GM23338 (cell line): ENCODE measurements at regions not wholly inside any gene's neighbourhood (a gene's known extent, or its start where the extent isn't known, plus 50 kb on each side); places are given as distances from the start of the nearest gene placed in this dataset.

Experiments used
- ATAC-seq: fragments of 200-7000 bp; cut with Tn5 transposase; 3 replicates; pipeline ENCODE4 v1.9.1; 2020
- DNase-seq: peaks from one replicate; pipeline ENCODE4 v3.0.0-alpha.2; 2015; ENCODE audit warnings: low spot score
- H2AFZ ChIP-seq: fragments of 200-600 bp; sonication (generic); 2 replicates; pipeline ENCODE4 v1.8.0; 2016; ENCODE audit warnings: antibody characterized with exemption, mild to moderate bottlenecking, moderate library complexity
- H3F3A ChIP-seq: fragments of 200-600 bp; sonication (generic); replicated peaks from 2 replicates; pipeline ENCODE4 v1.8.0; 2017; ENCODE audit warnings: antibody characterized with exemption, mixed run types, low read depth
- H3K27ac ChIP-seq: fragments of 200-600 bp; sonication (generic); 2 replicates; pipeline ENCODE4 v1.6.1; 2016; ENCODE audit warnings: low read depth
- H3K27me3 ChIP-seq: fragments of 200-600 bp; sonication (generic); 2 replicates; pipeline ENCODE4 v1.8.0; 2016; ENCODE audit warnings: mild to moderate bottlenecking, mixed run types, moderate library complexity; ENCODE audit not compliant: insufficient read depth
- H3K36me3 ChIP-seq: fragments of 200-600 bp; sonication (generic); 2 replicates; pipeline ENCODE4 v1.8.0; 2016; ENCODE audit warnings: mild to moderate bottlenecking; ENCODE audit not compliant: insufficient read depth
- H3K4me1 ChIP-seq: fragments of 200-600 bp; sonication (generic); 2 replicates; pipeline ENCODE4 v1.8.0; 2016; ENCODE audit warnings: mild to moderate bottlenecking, moderate library complexity; ENCODE audit not compliant: insufficient read depth
- H3K4me2 ChIP-seq: fragments of 200-600 bp; sonication (generic); 2 replicates; pipeline ENCODE4 v1.7.1; 2017; ENCODE audit warnings: mixed run types
- H3K4me3 ChIP-seq: fragments of 200-600 bp; sonication (generic); 2 replicates; pipeline ENCODE4 v1.6.1; 2016; ENCODE audit warnings: mixed run types
- H3K79me2 ChIP-seq: fragments of 200-600 bp; sonication (generic); replicated peaks from 2 replicates; pipeline ENCODE4 v1.8.0; 2017; ENCODE audit warnings: mild to moderate bottlenecking; ENCODE audit not compliant: insufficient read depth
- H3K9me2 ChIP-seq: fragments of 200-600 bp; sonication (generic); 2 replicates; pipeline ENCODE4 v1.8.0; 2017; ENCODE audit not compliant: insufficient read depth
- H4K20me1 ChIP-seq: fragments of 200-600 bp; sonication (generic); replicated peaks from 2 replicates; pipeline ENCODE4 v1.8.0; 2017; ENCODE audit warnings: mild to moderate bottlenecking; ENCODE audit not compliant: insufficient read depth
- H3K27ac Mint-ChIP-seq: 2 replicates; pipeline ENCODE4 v1.8.0; 2020; ENCODE audit warnings: inconsistent platforms, mild to moderate bottlenecking, moderate library complexity, mixed read lengths
- H3K27me3 Mint-ChIP-seq: 3 replicates; pipeline ENCODE4 v1.8.0; 2022; ENCODE audit warnings: low read depth, mild to moderate bottlenecking, moderate library complexity, mixed read lengths, inconsistent platforms; ENCODE audit not compliant: insufficient read depth, poor library complexity
- H3K36me3 Mint-ChIP-seq: 3 replicates; pipeline ENCODE4 v1.8.0; 2021; ENCODE audit warnings: low read depth, mild to moderate bottlenecking, inconsistent platforms, moderate library complexity, mixed read lengths
- H3K4me1 Mint-ChIP-seq: 3 replicates; pipeline ENCODE4 v1.8.0; 2020; ENCODE audit warnings: mild to moderate bottlenecking, inconsistent platforms, mixed read lengths
- H3K4me3 Mint-ChIP-seq: 3 replicates; pipeline ENCODE4 v1.8.0; 2021; ENCODE audit warnings: moderate library complexity, mild to moderate bottlenecking, inconsistent platforms, mixed read lengths
- H3K9me3 Mint-ChIP-seq: 3 replicates; pipeline ENCODE4 v1.8.0; 2020; ENCODE audit warnings: moderate library complexity, mild to moderate bottlenecking, inconsistent platforms, mixed read lengths
- CREB1 ChIP-seq: fragments of 250-450 bp; sonication (Bioruptor Pico); IDR thresholded peaks from 2 replicates; pipeline ENCODE4 v1.5.0; 2020; ENCODE audit warnings: low read depth, mild to moderate bottlenecking, moderate library complexity
- EZH2 ChIP-seq: fragments of 200-600 bp; sonication (generic); IDR thresholded peaks from one replicate; pipeline ENCODE4 v1.8.0; 2017; ENCODE audit warnings: antibody characterized with exemption, mild to moderate bottlenecking, low read depth; ENCODE audit not compliant: unreplicated experiment
- EZH2phosphoT487 ChIP-seq: fragments of 200-600 bp; sonication (generic); IDR thresholded peaks from one replicate; pipeline ENCODE4 v1.8.1; 2018; ENCODE audit warnings: antibody characterized with exemption; ENCODE audit not compliant: unreplicated experiment
- JUNB ChIP-seq: IDR thresholded peaks from one replicate; pipeline ENCODE4 v1.6.1; 2016; ENCODE audit warnings: antibody characterized with exemption; ENCODE audit not compliant: unreplicated experiment
- POLR2AphosphoS5 ChIP-seq: IDR thresholded peaks from 2 replicates; pipeline ENCODE4 v1.6.1; 2016; ENCODE audit warnings: antibody characterized with exemption, low read depth
- STAT1 ChIP-seq: IDR thresholded peaks from one replicate; pipeline ENCODE4 v1.6.1; 2016; ENCODE audit warnings: antibody characterized with exemption; ENCODE audit not compliant: unreplicated experiment
- ZNF114 ChIP-seq: fragments of 250-450 bp; sonication (Bioruptor Pico); IDR thresholded peaks from 2 replicates; pipeline ENCODE4 v1.5.0; 2020; ENCODE audit warnings: mild to moderate bottlenecking, moderate library complexity
- ZNF331 ChIP-seq: fragments of 250-450 bp; sonication (Bioruptor Pico); IDR thresholded peaks from 2 replicates; pipeline ENCODE4 v1.5.0; 2020; ENCODE audit warnings: low read depth, mild to moderate bottlenecking, moderate library complexity
- TF ChIP-seq, protein P1 (sequence below): IDR thresholded peaks from 2 replicates; pipeline ENCODE4 v1.6.1; 2016; ENCODE audit warnings: antibody characterized with exemption
- TF ChIP-seq, protein P2 (sequence below): IDR thresholded peaks from one replicate; pipeline ENCODE4 v1.6.1; 2018; ENCODE audit warnings: antibody characterized with exemption; ENCODE audit not compliant: unreplicated experiment
- TF ChIP-seq, protein P3 (sequence below), 2 experiments: fragments of 200-600 bp in 1 of 2; sonication (generic) in 1 of 2; conservative IDR thresholded peaks; 2 replicates each; pipeline versions ENCODE4 v1.5.1 to v1.6.1; 2016 to 2017; ENCODE audit warnings: antibody characterized with exemption in 2 of 2, low read depth in 2 of 2, mild to moderate bottlenecking in 2 of 2, moderate library complexity in 1 of 2
- TF ChIP-seq, protein P4 (sequence below): fragments of 250-450 bp; sonication (Bioruptor Pico); IDR thresholded peaks from 2 replicates; pipeline ENCODE4 v1.5.0; 2020; ENCODE audit warnings: mild to moderate bottlenecking, moderate library complexity

DNA sequence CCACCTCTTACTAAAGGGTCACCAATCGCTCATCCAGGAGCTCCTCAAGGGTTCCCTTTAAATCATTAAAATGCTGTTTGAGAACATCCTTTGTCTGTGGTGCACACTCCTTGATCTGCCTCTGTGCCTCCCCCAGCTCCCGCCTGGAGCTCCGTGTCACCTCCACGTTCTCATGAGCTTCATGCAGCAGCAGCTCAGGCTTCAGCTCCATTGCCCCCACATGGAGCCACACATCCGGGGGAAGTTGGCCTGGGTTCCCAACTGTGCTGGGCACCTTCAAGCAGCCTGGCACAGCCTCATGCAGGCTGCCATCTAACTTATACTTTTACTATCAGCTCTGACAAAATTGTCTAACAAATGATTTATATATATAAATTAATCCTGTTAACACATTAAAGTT, 585.8 kb upstream of the FAM174A start (continued):
- no peak for TF ChIP-seq JUNB
- TF ChIP-seq, protein P1, sequence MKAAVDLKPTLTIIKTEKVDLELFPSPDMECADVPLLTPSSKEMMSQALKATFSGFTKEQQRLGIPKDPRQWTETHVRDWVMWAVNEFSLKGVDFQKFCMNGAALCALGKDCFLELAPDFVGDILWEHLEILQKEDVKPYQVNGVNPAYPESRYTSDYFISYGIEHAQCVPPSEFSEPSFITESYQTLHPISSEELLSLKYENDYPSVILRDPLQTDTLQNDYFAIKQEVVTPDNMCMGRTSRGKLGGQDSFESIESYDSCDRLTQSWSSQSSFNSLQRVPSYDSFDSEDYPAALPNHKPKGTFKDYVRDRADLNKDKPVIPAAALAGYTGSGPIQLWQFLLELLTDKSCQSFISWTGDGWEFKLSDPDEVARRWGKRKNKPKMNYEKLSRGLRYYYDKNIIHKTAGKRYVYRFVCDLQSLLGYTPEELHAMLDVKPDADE, result no peak

DNA sequence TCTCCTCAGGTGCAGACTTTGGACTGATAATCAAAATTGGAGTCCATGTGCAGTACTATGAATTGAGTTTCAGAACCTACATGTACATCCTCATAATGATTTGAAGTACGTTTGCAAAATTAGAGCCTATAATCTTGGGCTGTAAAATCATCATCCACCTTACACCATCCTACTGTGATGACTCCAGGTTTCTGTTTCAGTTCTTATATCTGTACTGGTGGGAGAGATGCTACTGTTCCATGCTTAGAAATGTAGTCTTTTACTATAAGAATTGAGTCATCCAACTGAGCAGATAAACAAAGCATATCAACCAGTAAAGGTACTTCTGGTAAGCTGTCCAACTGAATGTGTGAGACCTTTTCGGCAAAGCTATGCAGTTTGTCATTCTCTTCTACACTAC, 586.3 kb upstream of the FAM174A start:
- Histone ChIP-seq H3K4me1 (no peaks in the 10 kb centered on the region), H3K27ac (no peak overlapping the region), H3K9me2 (peaks cover 9% of the 10 kb centered on the region; the same call in 1 of the 2 replicates), H3K4me2 (no peak overlapping the region), H3F3A (no peaks in the 10 kb centered on the region), H3K79me2 (no peaks in the 10 kb centered on the region), H2AFZ (no peak overlapping the region), H3K36me3 (no peaks in the 10 kb centered on the region), H3K27me3 (no peaks in the 10 kb centered on the region), H3K4me3 (no peak overlapping the region), H4K20me1 (no peaks in the 10 kb centered on the region)
- Mint-ChIP-seq H3K4me1 (no peaks in the 10 kb centered on the region), H3K4me3 (no peak overlapping the region), H3K27me3 (no peaks in the 10 kb centered on the region), H3K27ac (no peak overlapping the region), H3K9me3 (no peaks in the 10 kb centered on the region), H3K36me3 (no peaks in the 10 kb centered on the region)
- DNase-seq (no peak), ATAC-seq (no peak)
- TF ChIP-seq EZH2phosphoT487 (no peak), JUNB (no peak), STAT1 (no peak), ZNF331 (CRISPR knock-in tag) (no peak), CREB1 (CRISPR knock-in tag) (no peak), ZNF114 (CRISPR knock-in tag) (no peak), POLR2AphosphoS5 (no peak), EZH2 (no peak)
- TF ChIP-seq, protein P2, sequence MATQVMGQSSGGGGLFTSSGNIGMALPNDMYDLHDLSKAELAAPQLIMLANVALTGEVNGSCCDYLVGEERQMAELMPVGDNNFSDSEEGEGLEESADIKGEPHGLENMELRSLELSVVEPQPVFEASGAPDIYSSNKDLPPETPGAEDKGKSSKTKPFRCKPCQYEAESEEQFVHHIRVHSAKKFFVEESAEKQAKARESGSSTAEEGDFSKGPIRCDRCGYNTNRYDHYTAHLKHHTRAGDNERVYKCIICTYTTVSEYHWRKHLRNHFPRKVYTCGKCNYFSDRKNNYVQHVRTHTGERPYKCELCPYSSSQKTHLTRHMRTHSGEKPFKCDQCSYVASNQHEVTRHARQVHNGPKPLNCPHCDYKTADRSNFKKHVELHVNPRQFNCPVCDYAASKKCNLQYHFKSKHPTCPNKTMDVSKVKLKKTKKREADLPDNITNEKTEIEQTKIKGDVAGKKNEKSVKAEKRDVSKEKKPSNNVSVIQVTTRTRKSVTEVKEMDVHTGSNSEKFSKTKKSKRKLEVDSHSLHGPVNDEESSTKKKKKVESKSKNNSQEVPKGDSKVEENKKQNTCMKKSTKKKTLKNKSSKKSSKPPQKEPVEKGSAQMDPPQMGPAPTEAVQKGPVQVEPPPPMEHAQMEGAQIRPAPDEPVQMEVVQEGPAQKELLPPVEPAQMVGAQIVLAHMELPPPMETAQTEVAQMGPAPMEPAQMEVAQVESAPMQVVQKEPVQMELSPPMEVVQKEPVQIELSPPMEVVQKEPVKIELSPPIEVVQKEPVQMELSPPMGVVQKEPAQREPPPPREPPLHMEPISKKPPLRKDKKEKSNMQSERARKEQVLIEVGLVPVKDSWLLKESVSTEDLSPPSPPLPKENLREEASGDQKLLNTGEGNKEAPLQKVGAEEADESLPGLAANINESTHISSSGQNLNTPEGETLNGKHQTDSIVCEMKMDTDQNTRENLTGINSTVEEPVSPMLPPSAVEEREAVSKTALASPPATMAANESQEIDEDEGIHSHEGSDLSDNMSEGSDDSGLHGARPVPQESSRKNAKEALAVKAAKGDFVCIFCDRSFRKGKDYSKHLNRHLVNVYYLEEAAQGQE, result no peak
- TF ChIP-seq, protein P3, sequence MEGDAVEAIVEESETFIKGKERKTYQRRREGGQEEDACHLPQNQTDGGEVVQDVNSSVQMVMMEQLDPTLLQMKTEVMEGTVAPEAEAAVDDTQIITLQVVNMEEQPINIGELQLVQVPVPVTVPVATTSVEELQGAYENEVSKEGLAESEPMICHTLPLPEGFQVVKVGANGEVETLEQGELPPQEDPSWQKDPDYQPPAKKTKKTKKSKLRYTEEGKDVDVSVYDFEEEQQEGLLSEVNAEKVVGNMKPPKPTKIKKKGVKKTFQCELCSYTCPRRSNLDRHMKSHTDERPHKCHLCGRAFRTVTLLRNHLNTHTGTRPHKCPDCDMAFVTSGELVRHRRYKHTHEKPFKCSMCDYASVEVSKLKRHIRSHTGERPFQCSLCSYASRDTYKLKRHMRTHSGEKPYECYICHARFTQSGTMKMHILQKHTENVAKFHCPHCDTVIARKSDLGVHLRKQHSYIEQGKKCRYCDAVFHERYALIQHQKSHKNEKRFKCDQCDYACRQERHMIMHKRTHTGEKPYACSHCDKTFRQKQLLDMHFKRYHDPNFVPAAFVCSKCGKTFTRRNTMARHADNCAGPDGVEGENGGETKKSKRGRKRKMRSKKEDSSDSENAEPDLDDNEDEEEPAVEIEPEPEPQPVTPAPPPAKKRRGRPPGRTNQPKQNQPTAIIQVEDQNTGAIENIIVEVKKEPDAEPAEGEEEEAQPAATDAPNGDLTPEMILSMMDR (conservative IDR thresholded peaks at IDR 0.05; ENCODE audit: low read depth in 2 of 2), result no peak
- TF ChIP-seq, protein P1, result no peak
- TF ChIP-seq, protein P4, sequence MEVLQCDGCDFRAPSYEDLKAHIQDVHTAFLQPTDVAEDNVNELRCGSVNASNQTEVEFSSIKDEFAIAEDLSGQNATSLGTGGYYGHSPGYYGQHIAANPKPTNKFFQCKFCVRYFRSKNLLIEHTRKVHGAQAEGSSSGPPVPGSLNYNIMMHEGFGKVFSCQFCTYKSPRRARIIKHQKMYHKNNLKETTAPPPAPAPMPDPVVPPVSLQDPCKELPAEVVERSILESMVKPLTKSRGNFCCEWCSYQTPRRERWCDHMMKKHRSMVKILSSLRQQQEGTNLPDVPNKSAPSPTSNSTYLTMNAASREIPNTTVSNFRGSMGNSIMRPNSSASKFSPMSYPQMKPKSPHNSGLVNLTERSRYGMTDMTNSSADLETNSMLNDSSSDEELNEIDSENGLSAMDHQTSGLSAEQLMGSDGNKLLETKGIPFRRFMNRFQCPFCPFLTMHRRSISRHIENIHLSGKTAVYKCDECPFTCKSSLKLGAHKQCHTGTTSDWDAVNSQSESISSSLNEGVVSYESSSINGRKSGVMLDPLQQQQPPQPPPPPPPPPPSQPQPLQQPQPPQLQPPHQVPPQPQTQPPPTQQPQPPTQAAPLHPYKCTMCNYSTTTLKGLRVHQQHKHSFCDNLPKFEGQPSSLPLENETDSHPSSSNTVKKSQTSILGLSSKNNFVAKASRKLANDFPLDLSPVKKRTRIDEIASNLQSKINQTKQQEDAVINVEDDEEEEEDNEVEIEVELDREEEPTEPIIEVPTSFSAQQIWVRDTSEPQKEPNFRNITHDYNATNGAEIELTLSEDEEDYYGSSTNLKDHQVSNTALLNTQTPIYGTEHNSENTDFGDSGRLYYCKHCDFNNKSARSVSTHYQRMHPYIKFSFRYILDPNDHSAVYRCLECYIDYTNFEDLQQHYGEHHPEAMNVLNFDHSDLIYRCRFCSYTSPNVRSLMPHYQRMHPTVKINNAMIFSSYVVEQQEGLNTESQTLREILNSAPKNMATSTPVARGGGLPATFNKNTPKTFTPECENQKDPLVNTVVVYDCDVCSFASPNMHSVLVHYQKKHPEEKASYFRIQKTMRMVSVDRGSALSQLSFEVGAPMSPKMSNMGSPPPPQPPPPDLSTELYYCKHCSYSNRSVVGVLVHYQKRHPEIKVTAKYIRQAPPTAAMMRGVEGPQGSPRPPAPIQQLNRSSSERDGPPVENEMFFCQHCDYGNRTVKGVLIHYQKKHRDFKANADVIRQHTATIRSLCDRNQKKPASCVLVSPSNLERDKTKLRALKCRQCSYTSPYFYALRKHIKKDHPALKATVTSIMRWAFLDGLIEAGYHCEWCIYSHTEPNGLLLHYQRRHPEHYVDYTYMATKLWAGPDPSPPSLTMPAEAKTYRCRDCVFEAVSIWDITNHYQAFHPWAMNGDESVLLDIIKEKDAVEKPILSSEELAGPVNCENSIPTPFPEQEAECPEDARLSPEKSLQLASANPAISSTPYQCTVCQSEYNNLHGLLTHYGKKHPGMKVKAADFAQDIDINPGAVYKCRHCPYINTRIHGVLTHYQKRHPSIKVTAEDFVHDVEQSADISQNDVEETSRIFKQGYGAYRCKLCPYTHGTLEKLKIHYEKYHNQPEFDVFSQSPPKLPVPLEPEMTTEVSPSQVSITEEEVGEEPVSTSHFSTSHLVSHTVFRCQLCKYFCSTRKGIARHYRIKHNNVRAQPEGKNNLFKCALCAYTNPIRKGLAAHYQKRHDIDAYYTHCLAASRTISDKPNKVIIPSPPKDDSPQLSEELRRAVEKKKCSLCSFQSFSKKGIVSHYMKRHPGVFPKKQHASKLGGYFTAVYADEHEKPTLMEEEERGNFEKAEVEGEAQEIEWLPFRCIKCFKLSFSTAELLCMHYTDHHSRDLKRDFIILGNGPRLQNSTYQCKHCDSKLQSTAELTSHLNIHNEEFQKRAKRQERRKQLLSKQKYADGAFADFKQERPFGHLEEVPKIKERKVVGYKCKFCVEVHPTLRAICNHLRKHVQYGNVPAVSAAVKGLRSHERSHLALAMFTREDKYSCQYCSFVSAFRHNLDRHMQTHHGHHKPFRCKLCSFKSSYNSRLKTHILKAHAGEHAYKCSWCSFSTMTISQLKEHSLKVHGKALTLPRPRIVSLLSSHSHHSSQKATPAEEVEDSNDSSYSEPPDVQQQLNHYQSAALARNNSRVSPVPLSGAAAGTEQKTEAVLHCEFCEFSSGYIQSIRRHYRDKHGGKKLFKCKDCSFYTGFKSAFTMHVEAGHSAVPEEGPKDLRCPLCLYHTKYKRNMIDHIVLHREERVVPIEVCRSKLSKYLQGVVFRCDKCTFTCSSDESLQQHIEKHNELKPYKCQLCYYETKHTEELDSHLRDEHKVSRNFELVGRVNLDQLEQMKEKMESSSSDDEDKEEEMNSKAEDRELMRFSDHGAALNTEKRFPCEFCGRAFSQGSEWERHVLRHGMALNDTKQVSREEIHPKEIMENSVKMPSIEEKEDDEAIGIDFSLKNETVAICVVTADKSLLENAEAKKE (CRISPR knock-in tag), result no peak
